ENCODE measurements at regions not wholly inside any gene's neighbourhood (a gene's known extent, or its start where the extent isn't known, plus 50 kb on each side); places are given as distances from the start of the nearest gene placed in this dataset.
A peak's percentile ranks its signal among the peaks of the same experiment; 100 is the strongest.
"Not testable (repeated sequence)": the region's sequence is repeated elsewhere in the genome, so short reads cannot be mapped to it uniquely, and the experiment has no call there.

DNA sequence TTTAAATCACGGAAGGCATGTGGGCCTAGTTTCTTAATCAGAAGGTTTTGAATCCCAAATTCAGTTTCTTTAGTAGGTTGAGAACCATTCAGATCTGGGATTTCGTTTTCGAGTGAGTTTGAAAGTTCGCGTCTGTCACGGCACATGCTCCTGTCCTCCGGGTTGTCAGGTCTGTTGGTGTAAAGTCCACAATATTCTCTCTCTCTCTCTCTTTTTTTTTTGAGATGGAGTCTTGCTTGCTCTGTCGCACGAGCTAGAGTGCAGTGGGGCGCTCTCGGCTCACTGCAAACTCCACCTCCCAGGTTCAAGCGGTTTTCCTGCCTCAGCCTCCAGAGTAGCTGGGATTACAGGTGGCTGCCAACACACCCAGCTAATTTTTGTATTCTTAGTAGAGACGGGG, 4390.6 kb upstream of the TPTE start:
- H3K4me2 ChIP-seq (ENCODE audit: low read depth, low read length); CTCF ChIA-PET (ENCODE audit: low intra/inter-chr PET ratio, low total read pairs); H3K4me1 ChIP-seq (ENCODE audit: insufficient read depth, low read length); H4K20me1 ChIP-seq (ENCODE audit: insufficient read depth, low read length); POLR2A ChIA-PET; H3K36me3 ChIP-seq (replicated peaks in 1 of 2; ENCODE audit: control insufficient read depth in 1 of 2, insufficient read depth in 2 of 2, low read length in 2 of 2); intact Hi-C loops (cut with micrococcal nuclease; ENCODE audit: unreplicated experiment); H3K27me3 ChIP-seq (ENCODE audit: control insufficient read depth in 1 of 2, insufficient read depth in 2 of 2, low read length in 2 of 2); H2AFZ ChIP-seq (ENCODE audit: low read length); H3K9ac ChIP-seq (ENCODE audit: insufficient read depth, low read depth, low read length); H3K79me2 ChIP-seq (ENCODE audit: insufficient read depth, low read length); FAIRE-seq; H3K27ac ChIP-seq (ENCODE audit: extremely low read length, insufficient read depth, low read length); BruUV-seq (replicated peaks); H3K9me3 ChIP-seq (ENCODE audit: low read length); DNase-seq (ENCODE audit: low spot score); in situ Hi-C loops (cut with HindIII; ENCODE audit: extremely low pct_ligation_motif_present, low pct_unique_long_range_greater_than_20kb); H3K4me3 ChIP-seq (replicated peaks in 1 of 3; ENCODE audit: insufficient read depth in 1 of 3, low read depth in 2 of 3, low read length in 3 of 3): not testable (repeated sequence)
- WGBS (ENCODE audit: low lambda C conversion rate), result 5% methylated on average over 2 of the region's 13 CpGs
- peak; percentile 49 for ATAC-seq

DNA sequence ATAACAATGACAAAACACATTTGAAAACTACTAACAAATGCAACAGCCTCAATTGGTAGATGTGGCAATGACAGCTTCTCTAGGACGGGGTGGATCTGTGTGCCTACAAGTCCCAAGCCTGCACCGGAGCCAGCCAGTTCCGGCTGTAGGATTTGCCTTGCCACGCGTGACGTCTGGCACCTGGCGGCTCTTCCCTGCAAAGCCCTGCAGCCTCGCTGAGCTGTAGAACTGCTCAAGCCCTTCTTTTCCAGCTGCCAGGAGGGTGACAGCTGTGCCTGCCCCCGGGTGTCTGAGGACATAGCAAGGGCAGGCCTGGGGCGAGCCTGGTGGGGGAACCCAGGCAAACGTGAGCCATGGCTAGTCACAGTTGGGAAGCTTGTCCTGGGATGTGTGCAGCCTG, 4388.0 kb upstream of the TPTE start:
- H3K79me2 ChIP-seq (ENCODE audit: insufficient read depth, low read length); H3K9me3 ChIP-seq (ENCODE audit: low read length); FAIRE-seq; H4K20me1 ChIP-seq (ENCODE audit: insufficient read depth, low read length); H3K4me1 ChIP-seq (ENCODE audit: insufficient read depth, low read length); POLR2A ChIA-PET; DNase-seq (ENCODE audit: low spot score); H3K36me3 ChIP-seq (replicated peaks in 1 of 2; ENCODE audit: control insufficient read depth in 1 of 2, insufficient read depth in 2 of 2, low read length in 2 of 2); intact Hi-C loops (cut with micrococcal nuclease; ENCODE audit: unreplicated experiment); H3K4me3 ChIP-seq (replicated peaks in 1 of 3; ENCODE audit: insufficient read depth in 1 of 3, low read depth in 2 of 3, low read length in 3 of 3); H3K4me2 ChIP-seq (ENCODE audit: low read depth, low read length); CTCF ChIA-PET (ENCODE audit: low intra/inter-chr PET ratio, low total read pairs); H3K27me3 ChIP-seq (ENCODE audit: control insufficient read depth in 1 of 2, insufficient read depth in 2 of 2, low read length in 2 of 2); in situ Hi-C loops (cut with HindIII; ENCODE audit: extremely low pct_ligation_motif_present, low pct_unique_long_range_greater_than_20kb); H3K27ac ChIP-seq (ENCODE audit: extremely low read length, insufficient read depth, low read length); BruUV-seq (replicated peaks); H3K9ac ChIP-seq (ENCODE audit: insufficient read depth, low read depth, low read length); ATAC-seq; H2AFZ ChIP-seq (ENCODE audit: low read length): not testable (repeated sequence)
- WGBS (ENCODE audit: low lambda C conversion rate), result no CpG with 5 or more reads among the region's 11 CpGs

GRCh38 chr21:6133852-6134630, 4387.3 kb upstream of the TPTE start:
- H3K4me1 ChIP-seq (ENCODE audit: insufficient read depth, low read length); intact Hi-C loops (cut with micrococcal nuclease; ENCODE audit: unreplicated experiment); H3K27me3 ChIP-seq (ENCODE audit: control insufficient read depth in 1 of 2, insufficient read depth in 2 of 2, low read length in 2 of 2); POLR2A ChIA-PET; H3K9me3 ChIP-seq (ENCODE audit: low read length); H3K4me3 ChIP-seq (replicated peaks in 1 of 3; ENCODE audit: insufficient read depth in 1 of 3, low read depth in 2 of 3, low read length in 3 of 3); H3K27ac ChIP-seq (ENCODE audit: extremely low read length, insufficient read depth, low read length); H3K79me2 ChIP-seq (ENCODE audit: insufficient read depth, low read length); CTCF ChIA-PET (ENCODE audit: low intra/inter-chr PET ratio, low total read pairs); H2AFZ ChIP-seq (ENCODE audit: low read length); DNase-seq (ENCODE audit: low spot score); H3K36me3 ChIP-seq (replicated peaks in 1 of 2; ENCODE audit: control insufficient read depth in 1 of 2, insufficient read depth in 2 of 2, low read length in 2 of 2); H4K20me1 ChIP-seq (ENCODE audit: insufficient read depth, low read length); BruUV-seq (replicated peaks); FAIRE-seq; in situ Hi-C loops (cut with HindIII; ENCODE audit: extremely low pct_ligation_motif_present, low pct_unique_long_range_greater_than_20kb); H3K9ac ChIP-seq (ENCODE audit: insufficient read depth, low read depth, low read length); H3K4me2 ChIP-seq (ENCODE audit: low read depth, low read length): not testable (repeated sequence)
- ATAC-seq, result peak; percentile 90
- WGBS (ENCODE audit: low lambda C conversion rate), result 82% methylated on average over 3 of the region's 22 CpGs

DNA sequence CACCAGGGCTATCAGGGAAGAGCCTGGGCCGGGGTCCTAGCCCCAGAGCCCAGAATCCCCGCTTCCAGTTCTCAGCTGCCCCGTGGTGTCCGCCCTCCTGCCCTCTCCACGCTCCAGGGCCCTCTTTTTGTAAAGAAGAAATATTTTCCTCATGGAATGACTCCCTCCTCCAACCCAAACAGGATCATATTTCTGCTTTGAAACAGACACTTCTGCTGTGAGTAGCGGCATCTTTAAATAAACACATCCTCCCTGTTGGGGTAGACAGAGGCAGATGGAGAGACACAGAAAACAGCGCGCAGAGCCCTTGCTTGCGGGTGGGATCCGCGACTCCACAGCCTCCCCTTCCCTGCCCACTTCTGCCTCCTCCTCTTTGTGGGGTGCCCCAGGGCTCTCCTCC, 4384.7 kb upstream of the TPTE start:
- in situ Hi-C loops (cut with HindIII; ENCODE audit: extremely low pct_ligation_motif_present, low pct_unique_long_range_greater_than_20kb); H3K36me3 ChIP-seq (replicated peaks in 1 of 2; ENCODE audit: control insufficient read depth in 1 of 2, insufficient read depth in 2 of 2, low read length in 2 of 2); POLR2A ChIA-PET; DNase-seq (ENCODE audit: low spot score); H4K20me1 ChIP-seq (ENCODE audit: insufficient read depth, low read length); H3K9ac ChIP-seq (ENCODE audit: insufficient read depth, low read depth, low read length); H3K79me2 ChIP-seq (ENCODE audit: insufficient read depth, low read length); H3K27ac ChIP-seq (ENCODE audit: extremely low read length, insufficient read depth, low read length); intact Hi-C loops (cut with micrococcal nuclease; ENCODE audit: unreplicated experiment); H3K4me3 ChIP-seq (replicated peaks in 1 of 3; ENCODE audit: insufficient read depth in 1 of 3, low read depth in 2 of 3, low read length in 3 of 3); CTCF ChIA-PET (ENCODE audit: low intra/inter-chr PET ratio, low total read pairs); H2AFZ ChIP-seq (ENCODE audit: low read length); BruUV-seq (replicated peaks); FAIRE-seq; H3K9me3 ChIP-seq (ENCODE audit: low read length); ATAC-seq; H3K27me3 ChIP-seq (ENCODE audit: control insufficient read depth in 1 of 2, insufficient read depth in 2 of 2, low read length in 2 of 2); H3K4me1 ChIP-seq (ENCODE audit: insufficient read depth, low read length); H3K4me2 ChIP-seq (ENCODE audit: low read depth, low read length): not testable (repeated sequence)
- no CpG with 5 or more reads among the region's 11 CpGs for WGBS (ENCODE audit: low lambda C conversion rate)
